Occipital lobe (tissue), 1 donor: ENCODE measurements at regions not wholly inside any gene's neighbourhood (a gene's known extent, or its start where the extent isn't known, plus 50 kb on each side); places are given as distances from the start of the nearest gene placed in this dataset.
A peak's percentile ranks its signal among the peaks of the same experiment; 100 is the strongest.
"Not testable (repeated sequence)": the region's sequence is repeated elsewhere in the genome, so short reads cannot be mapped to it uniquely, and the experiment has no call there.

Experiments
- DNase-seq: peaks from one replicate; lab custom pipeline; 2025; lab: John Stamatoyannopoulos, UW

DNA sequence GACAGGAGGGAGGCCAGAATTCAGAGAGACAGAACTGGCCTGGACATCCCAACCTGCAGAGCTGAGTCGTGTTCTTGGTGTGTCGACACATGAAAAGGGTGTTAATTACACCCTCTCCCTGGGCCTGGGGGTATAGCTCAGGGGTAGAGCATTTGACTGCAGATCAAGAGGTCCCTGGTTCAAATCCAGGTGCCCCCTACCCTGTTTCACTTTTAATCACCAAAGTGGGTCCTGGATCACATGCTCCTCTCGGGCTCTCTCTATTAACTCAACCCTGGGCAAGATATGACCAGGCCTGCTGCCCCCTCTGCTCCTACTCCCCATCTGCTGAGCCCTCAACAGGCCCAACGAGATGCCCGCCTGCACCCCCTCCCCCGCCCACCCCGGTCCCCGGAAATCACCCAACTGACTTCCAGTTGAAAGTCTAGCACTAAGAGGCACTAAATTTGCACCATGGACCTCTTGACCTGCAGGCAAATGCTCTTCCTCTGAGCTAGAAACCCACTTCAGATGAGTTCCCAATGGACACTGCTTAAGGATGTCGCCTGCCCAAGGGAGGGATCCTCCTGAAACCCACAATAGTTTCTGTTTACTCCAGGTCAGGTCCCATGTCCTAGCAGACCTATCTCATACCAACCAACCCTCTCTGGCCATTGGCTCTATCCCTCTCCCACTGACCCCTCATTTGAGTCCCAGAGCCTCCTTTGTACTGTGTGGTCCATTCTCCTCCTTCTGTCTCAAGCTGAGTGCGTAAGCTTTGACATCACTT is 137.6 kb downstream of the ZNF467 start:
- DNase-seq: no peak

GRCh38 chr7:149633976-149634945 is 136.7 kb upstream of the ZNF746 start:
- DNase-seq: no peak

GRCh38 chr7:149628361-149629149 is 130.9 kb upstream of the ZNF746 start:
- DNase-seq: not testable (repeated sequence)

DNA sequence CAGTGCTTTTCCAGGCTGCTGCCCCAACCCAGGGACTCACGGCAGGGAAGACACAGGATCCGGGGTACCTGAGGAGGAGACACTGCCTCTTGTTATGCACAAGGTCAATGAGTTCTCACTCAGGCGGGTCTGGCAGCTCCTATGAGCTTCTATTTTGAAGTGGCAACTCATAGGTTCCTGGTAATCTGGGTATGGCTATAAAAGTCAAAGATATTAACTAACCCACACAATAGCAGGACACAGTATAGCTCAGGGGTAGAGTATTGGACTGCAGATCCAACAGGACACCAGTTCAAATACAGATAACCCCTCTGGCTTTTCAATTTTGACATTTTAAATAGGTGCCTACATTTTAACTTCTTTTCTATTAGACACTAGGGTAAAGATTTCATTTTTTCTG is 130.3 kb upstream of the ZNF746 start:
- DNase-seq: no peak

GRCh38 chr7:149626972-149627371 is 129.4 kb upstream of the ZNF746 start:
- no peak for DNase-seq

DNA sequence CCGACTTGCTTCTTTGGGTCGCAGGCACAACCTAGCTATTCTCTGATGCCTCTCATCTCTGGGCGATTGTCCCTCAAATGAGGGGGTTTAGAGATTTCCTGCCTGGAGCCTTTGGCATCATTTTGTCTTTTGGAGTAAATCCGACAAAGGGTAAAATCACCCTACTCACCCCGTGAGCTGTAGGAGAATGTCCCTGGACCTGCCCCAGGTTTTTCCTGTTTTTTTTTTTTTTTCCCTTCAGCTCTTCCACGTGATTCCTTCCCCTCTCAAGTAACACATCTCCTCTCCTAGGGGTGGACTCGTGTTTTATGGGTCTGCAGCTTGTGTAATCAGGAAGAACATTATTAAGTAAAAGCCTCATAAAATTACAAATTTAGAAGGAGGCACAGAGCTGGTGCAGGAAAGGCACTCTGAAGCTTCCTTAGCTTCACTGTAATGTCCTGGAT is 128.4 kb upstream of the ZNF746 start:
- no peak for DNase-seq

DNA sequence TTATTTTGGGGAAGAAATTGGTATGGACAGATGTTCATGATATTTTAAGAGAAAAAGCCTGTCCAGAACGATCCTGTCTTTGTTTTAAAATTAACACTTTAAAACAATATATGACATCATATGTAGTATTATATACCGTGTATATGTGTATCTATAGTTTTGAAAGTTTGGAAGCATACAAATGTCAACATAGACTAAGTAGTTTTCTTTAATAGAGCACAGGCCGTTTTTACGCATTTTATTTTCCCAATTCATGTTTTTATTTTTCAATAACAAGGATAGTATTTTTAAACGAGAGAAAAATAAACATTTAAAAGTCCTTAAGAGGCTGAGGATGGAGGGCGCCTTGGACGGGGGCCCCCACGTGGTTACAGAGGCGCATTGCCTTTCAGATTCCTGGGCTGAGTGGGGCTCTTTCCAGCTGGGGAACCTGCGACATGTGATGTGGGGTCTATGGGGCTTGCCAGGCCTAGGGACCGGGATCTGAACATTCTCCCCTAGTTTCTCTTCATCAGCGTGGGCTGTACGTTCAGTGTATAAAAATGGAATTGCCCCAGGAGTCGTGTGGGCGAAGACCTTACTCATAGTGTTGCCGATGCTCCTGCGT is 127.8 kb upstream of the ZNF746 start:
- peak; percentile 46 for DNase-seq

DNA sequence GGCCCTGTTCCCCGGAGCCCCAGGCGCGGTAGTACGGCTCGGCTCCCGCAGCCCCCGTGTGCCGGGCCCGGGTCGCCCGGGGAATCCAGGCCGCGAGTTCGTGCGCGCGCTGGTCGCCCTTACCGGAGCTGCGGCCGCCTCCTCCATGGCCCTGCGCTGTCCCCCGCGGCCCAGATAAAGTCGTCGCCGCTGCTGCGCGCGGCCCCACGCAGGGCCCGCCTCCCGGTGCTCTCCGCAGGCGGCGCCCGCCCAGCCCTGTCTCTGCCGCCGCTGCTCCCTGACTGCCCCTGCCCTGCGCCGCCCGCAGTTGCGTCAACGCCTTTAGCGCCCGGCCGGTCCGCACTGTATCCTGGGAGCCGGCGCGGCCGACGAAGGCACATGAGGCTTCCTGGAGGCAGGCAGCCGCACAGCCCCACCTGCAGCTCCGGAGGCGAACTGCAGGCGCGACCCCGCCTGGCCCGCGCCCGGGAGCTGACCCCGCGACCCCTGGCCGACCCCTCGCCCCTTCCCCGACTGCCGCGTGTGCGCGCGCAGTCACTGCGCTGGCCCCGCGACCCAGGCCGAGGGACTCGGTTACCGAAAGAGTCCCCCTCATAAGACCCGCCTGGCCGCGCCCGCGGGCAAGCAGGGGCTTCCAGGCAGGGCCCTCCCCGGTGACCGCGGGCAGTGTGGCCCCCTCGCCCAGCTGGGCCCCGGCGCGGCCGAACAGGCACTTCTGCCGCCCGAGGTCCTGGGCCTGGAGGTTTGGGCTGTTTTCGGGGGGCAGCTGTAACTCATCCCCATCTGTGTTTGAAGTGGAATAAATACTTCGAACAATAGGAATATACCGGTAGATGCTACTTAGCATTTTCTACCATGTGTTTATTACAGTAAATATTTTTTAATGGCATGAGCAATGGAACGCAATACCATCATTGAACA is 127.1 kb upstream of the ZNF746 start:
- DNase-seq: peak; percentile 86

- no peak for DNase-seq
Observed at GRCh38 chr7:149624006-149624405, 126.4 kb upstream of the ZNF746 start.

- DNase-seq: not testable (repeated sequence)
Observed at GRCh38 chr7:149623262-149623997, 125.8 kb upstream of the ZNF746 start.

DNA sequence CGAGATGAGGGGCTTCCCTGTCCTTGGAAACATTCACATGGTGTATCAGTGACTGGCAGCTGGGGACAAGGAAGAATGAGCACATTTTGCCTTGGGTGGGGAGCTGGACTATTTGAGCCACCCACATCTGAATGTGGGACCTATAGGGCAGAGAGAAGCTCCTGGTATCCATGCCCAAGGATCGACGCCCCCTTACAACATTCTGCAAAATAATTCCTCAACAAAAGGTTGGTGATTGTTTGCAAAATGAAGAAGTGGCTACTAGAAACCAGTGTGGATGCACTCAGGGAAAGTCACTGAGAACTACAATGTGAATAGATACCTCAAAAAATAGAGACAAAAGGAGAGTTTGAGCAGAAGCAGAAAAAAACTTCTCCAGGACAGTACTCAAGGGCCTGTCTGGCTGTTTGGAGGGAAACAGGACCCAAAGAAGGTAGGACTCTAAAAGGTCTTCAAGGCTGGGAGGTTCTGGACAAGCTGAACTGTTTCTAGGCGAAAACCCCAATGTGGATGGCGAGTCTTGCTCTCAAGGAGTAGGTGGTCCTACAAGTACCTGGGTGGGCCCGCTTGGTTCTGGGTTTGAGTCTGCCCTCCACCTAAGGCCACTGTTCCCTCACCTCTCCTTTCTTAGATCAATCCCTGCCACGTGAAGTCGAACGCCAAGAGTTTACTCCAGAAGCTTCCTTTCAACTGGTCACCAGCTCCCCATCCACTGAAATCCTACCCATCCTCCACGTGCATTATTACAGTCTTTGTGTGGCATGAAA is 125.0 kb upstream of the ZNF746 start:
- DNase-seq: no peak

DNA sequence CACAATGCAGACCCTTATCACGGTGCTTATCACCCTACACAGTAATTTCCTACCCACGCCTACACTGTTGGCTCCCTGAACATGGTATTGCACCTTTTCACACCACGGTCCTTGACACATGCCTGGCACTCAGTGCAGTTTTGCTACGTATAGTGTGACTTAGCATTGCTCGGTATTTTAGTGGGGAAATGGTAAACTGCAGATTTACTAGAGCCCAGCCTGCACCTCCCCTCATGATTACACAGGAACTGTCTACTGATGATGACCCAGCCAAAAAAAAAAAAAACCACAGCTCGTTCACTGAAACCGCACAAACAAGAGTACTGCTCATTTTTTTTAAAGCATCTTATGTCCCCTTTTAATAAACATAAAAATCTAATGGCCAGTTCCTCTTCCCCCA is 124.2 kb upstream of the ZNF746 start:
- DNase-seq: no peak

DNA sequence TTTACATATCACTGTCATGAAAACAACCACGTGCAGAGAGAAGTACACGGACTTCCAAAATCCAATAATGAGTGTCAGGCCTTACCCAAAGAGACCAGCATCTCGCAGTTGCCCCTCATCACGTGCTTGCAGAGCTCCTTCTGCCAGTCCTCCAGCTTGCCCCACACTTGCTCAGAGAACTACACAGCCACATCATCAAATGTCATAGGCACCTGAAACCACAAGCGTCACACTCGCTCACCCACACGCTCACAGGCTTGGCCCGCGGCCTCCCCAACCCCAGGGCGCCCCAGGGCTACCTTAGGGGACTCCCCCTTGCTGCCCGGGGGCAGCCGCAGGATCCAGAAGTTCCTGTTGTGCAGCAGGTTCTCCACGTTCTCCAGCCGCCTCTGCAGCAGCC is 123.4 kb upstream of the ZNF746 start:
- no peak for DNase-seq

DNA sequence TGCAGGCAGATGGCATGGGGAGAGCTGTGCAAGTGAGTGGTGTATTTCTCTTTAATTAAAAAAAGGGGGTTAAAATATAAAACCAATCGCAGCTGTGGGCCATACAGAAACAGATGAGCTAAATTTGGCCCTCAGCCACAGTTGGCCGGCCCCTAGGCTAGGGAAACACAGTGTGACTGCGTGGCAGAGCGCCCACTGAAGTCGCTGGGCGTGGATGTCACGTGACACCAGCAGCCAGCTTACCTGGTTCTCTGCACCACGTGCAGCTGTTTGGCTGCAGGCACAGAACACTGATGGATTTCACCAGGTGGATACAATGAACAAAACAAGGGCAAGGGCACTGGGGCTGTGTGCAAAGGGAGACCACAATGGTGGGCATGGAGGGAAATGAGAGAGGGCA is 119.3 kb upstream of the ZNF746 start:
- no peak for DNase-seq

DNA sequence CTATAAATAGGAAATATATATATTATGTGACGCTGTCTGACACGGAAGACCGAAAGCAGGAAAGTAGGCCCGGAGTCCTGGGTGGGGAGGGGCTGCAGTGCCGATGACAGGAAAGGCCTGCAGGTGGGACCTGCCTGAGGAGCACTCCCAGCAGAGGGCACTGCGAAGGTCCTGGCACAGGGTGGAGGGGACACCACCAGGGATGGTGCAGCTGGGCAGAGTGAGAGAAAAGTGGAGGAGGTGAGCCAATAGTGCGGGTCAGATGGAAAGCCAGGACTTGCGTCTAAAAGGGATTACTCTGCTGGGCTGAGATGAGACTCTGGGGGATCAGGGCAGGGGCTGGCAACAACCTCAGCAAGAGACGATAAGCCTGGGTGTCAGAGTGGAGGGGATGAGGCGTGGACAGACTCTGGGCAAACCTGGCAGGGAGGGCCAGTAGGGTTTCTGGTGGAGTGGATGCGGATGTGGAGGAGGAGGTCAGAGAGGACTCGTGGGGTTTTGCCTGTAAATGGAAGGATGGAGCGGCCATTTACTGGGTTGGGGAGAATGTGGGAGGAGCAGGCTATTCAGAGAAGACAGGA is 118.2 kb upstream of the ZNF746 start:
- DNase-seq: no peak

DNA sequence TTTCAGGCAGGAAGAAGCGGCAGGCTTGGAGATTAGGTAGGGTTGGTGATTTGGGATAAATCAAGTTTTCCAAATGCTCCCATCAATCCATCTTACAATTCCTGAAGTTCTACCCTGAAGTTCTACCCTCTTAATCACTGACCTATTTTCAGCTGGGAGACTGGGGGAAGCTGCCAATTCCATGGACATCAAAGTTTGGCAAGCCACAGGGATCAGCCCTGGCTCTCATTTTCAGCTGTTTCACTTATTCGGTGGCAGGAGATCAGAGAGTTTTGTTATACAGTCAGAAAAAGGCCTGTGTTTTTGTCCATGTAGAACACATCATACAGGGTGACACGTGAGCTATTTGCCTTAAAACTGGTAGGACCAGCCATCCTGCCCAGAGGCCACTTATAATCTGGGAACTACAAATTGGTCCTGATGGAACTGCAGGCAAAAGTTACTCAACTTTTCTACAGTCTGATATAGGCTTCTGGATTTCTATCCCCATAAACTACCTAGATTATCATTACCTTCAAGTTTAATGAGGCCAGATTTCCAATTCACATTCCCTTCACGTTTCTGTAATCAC is 112.9 kb upstream of the ZNF746 start:
- DNase-seq: no peak

DNA sequence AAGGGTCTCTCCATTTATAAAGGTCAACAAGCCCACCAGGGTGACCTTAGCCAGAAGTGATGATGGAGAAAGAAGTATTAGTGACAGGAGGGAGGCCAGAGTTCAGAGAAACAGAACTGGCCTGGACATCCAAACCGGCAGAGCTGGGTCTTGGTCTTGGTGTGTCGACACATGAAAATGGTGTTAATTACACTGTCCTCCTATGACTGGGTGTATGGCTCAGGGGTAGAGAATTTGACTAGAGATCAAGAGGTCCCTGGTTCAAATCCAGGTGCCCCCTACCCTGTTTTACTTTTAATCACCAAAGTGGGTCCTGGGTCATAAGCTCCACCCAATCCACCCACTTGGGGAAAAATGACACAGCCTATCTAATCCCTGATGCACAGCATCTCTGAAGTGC is 110.6 kb upstream of the ZNF746 start:
- no peak for DNase-seq

- no peak for DNase-seq
Observed at GRCh38 chr7:149607683-149608082, 110.1 kb upstream of the ZNF746 start.
